Small intestine (tissue), 7 donors: ENCODE measurements at regions not wholly inside any gene's neighbourhood (a gene's known extent, or its start where the extent isn't known, plus 50 kb on each side); places are given as distances from the start of the nearest gene placed in this dataset.
A peak's percentile ranks its signal among the peaks of the same experiment; 100 is the strongest.

Experiments used
- DNase-seq, 2 donors: peaks; one replicate each; pipeline versions ENCODE4 v3.0.0 to v3.0.0-alpha.2; 2013
- FAIRE-seq: peaks from 2 replicates; lab custom pipeline; 2012; peaks lifted over from hg19 to GRCh38; lab: Jason Lieb, UNC
- H3K27ac ChIP-seq, 3 donors: one replicate each; pipeline ENCODE4 v1.5.1; 2013; ENCODE audit warnings: low read length in 2 of 3, mild to moderate bottlenecking in 2 of 3, control low read depth in 1 of 3, inconsistent platforms in 1 of 3, low read depth in 1 of 3, moderate library complexity in 1 of 3
- H3K27me3 ChIP-seq, 3 donors: one replicate each; pipeline ENCODE4 v1.6.1; 2013; ENCODE audit warnings: low read length in 3 of 3, inconsistent platforms in 1 of 3; ENCODE audit not compliant: control insufficient read depth in 3 of 3, insufficient read depth in 3 of 3
- H3K36me3 ChIP-seq, 3 donors: one replicate each; pipeline ENCODE4 v1.6.1; 2013; ENCODE audit warnings: low read length in 3 of 3, inconsistent platforms in 1 of 3, low read depth in 1 of 3, mild to moderate bottlenecking in 1 of 3, moderate library complexity in 1 of 3; ENCODE audit not compliant: control insufficient read depth in 3 of 3, insufficient read depth in 2 of 3
- H3K4me1 ChIP-seq, 3 donors: one replicate each; pipeline ENCODE4 v1.6.1; 2013; ENCODE audit warnings: low read length in 2 of 3, inconsistent platforms in 1 of 3, low read depth in 1 of 3, mild to moderate bottlenecking in 1 of 3, moderate library complexity in 1 of 3; ENCODE audit not compliant: control insufficient read depth in 3 of 3, insufficient read depth in 2 of 3
- H3K4me3 ChIP-seq, 3 donors: one replicate each; pipeline ENCODE4 v1.5.1; 2013; ENCODE audit warnings: low read length in 3 of 3, control low read depth in 1 of 3, inconsistent platforms in 1 of 3, low read depth in 1 of 3, mild to moderate bottlenecking in 1 of 3, moderate library complexity in 1 of 3
- H3K9me3 ChIP-seq, 2 donors: one replicate each; pipeline ENCODE4 v1.6.1; 2013; ENCODE audit warnings: low read depth in 1 of 2, low read length in 1 of 2; ENCODE audit not compliant: control insufficient read depth in 2 of 2, insufficient read depth in 1 of 2
- WGBS, 3 donors: extraction: QIAGEN DNeasy Blood & Tissue Kit; methylation state at CpG; one replicate each; pipeline ENCODE4 v1.1.7; 2013; 5-methylcytosine and 5-hydroxymethylcytosine counted together
- donor health status: healthy with polysubstance abuse.
- donor health status: control.
- donor health status: control.
- donor health status: Bipolar disorder and iron deficiency.
- donor health status: healthy.

- Histone ChIP-seq H3K9me3 (peaks cover 0 to 7% of the 10 kb centered on the region in 2 donors), H3K4me1 (peaks cover 0 to 4% (median 2%) of the 10 kb centered on the region in 3 donors), H3K4me3 (no peak overlapping the region), H3K36me3 (no peaks in the 10 kb centered on the region), H3K27me3 (no peaks in the 10 kb centered on the region), H3K27ac (no peak overlapping the region)
- FAIRE-seq (no peak), DNase-seq (peak in 1 of 2 donors; percentile 8)
- WGBS, 3 donors: 44 to 59% (median 47%) methylated on average over 6 of the region's 6 CpGs
Measured at GRCh38 chr1:227369102-227369760, 50.9 kb upstream of the CDC42BPA start.
